NCI-H510A treated with DMSO at 0.1 percent for 48 hours (cell line): ENCODE measurements at regions not wholly inside any gene's neighbourhood (a gene's known extent, or its start where the extent isn't known, plus 50 kb on each side); places are given as distances from the start of the nearest gene placed in this dataset.
"Not testable (repeated sequence)": the region's sequence is repeated elsewhere in the genome, so short reads cannot be mapped to it uniquely, and the experiment has no call there.

Experiments
- DNase-seq: peaks from one replicate; lab custom pipeline; 2025; lab: John Stamatoyannopoulos, UW

DNA sequence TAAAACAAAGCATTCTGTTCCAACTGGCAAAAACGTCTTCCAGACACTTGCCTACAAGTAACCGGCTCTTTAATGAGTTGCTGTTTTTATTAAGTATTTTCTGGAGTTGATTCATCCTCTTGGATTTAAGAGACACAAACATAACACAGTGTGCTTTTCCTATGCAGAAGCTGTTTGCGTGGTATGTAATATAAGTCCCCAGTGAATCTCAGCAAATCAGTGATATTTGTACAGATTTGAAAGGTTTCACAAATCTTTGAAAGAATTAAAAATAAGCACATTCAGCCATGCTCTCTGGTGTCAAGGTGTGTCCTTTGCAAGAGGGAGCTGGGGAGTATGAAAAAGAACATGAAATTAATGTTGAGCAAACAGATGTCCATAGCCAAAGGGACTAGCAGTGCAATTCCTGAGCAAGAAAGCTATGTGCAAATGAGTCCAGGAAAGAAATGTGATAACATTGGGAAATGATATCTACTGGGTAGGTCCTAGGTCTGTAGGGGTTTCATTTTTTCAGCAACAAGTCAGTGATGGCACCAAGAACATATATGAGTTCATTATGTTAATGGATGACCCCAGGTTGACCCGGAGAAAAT, 170.1 kb upstream of the PHACTR1 start:
- no peak for DNase-seq

DNA sequence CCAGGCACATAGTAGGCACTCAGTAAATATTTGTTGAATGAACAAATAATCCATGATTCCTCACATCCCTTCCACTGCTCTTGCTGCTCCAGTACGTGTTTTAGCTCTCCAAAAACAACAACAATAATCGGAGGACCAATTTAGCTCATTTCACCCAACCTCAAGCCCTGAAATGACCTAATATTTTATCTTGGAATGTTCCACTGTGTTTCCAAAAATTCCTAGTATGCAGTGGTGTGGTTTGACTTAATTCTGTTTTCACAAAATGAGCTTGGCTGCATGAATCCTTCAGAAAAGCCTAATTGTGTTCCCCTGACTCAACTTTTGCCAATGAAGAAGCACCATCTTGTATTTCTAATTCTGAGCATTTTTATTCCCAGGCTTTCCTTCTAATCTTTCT, 168.0 kb upstream of the PHACTR1 start:
- no peak for DNase-seq

DNA sequence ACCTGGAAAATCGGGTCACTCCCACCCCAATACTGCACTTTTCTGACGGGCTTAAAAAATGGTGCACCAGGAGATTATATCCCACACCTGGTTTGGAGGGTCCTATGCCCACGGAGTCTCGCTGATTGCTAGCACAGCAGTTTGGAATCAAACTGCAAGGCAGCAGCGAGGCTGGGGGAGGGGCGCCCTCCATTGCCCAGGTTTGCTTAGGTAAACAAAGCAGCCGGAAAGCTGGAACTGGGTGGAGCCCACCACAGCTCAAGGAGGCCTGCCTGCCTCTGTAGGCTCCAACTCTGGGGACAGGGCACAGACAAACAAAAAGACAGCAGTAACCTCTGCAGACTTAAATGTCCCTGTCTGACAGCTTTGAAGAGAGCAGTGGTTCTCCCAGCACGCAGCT, 167.1 kb upstream of the PHACTR1 start:
- DNase-seq: not testable (repeated sequence)

DNA sequence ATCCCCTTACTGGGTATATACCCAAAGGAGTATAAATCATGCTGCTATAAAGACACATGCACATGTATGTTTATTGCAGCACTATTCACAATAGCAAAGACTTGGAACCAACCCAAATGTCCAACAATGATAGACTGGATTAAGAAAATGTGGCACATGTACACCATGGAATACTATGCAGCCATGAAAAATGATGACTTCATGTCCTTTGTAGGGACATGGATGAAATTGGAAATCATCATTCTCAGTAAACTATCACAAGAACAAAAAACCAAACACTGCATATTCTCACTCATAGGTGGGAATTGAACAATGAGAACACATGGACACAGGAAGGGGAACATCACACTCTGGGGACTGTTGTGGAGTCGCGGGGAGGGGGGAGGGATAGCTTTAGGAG, 161.7 kb upstream of the PHACTR1 start:
- not testable (repeated sequence) for DNase-seq

DNA sequence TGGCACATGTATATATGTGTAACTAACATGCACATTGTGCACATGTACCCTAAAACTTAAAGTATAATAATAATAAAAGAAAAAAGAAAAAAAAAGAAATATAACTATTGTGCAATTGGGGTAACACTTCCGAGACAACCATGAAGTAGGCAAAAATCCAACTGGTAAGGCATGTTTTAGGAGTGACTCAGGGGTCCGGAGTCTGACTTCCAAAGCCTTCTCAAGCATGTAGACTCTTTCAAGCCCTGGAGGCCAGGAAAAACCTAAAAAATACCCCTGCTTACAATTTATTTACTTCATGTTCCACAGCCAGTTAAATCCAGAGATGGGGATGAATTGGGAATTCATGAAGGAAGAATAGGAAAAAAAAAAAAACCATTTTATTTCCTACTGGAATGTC, 161.3 kb upstream of the PHACTR1 start:
- no peak for DNase-seq

DNA sequence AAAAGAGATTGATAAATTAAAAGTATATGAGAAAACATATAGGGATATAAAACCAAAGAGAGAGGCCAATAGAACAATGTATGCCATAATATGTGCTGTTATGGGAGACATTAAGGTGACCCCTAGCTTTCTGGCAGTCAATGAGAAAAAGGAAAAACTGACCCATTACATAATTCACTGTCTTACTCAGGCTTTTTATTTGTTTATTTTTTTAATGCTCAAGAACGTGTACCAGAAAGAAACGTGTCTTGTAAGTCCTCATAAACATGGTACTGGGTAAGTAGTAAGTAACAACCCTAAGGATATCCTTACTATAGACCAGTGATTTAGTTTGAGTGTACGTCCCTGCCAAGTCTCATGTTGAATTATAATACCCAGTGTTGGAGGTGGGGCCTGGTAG, 160.8 kb upstream of the PHACTR1 start:
- DNase-seq: no peak

DNA sequence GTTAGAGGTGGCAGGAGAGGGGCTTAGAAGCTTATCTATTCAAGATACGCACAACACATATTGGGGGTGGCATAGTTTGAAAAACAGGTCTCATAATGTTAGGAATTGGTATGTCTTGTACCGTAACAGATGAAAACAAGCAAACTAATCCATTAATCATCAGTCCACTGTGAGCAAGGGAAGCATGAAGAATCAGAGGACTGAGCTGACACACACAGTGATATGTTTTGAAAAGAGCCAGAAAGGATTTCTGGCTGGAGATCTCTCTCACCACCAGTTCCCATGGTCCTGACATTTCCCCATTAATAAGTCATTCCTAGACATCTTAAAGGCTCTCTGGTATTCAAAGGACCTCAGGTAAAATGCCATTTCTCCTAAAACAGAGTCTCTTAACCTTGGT, 158.8 kb upstream of the PHACTR1 start:
- DNase-seq: no peak

DNA sequence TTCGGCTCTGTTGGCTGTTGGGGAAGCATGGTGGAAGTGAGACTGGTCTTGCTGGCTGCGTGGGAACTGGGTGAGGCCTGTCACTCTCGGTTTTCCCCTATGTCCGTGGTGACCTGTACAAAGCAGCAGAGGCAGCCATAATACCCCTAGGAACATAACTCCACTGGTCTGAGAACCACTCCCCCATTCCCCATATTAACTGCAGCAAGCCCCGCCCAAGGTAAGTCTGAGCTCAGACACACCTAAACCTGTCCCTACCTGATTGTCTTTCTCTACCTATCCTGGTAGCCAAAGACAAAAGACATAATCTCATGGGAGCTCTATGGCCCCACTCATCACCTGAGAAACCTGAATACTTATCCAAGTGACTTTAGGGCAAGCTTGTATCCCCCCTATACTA, 156.3 kb upstream of the PHACTR1 start:
- no peak for DNase-seq

DNA sequence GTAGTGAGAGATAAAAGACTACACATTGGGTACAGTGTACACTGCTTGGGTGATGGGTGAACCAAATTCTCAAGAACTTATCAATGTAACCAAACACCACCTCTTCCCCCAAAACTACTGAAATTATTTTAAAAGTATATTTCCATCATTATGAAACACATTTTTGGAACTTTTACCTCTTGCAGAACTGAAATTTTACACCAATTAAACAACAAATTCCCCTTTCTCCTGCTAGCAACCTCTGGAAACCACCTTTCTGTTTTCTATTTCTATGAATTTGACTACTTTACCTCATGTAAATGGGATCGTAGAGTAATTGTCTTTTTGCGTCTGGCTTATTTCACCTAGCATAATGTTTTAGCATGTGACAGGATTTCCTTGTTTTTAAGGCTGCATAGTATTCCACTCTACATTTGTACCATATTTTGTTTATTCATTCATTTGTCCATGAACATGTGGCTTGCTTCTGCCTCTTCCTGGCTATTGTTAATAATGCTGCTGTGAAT, 149.9 kb upstream of the PHACTR1 start:
- no peak for DNase-seq

DNA sequence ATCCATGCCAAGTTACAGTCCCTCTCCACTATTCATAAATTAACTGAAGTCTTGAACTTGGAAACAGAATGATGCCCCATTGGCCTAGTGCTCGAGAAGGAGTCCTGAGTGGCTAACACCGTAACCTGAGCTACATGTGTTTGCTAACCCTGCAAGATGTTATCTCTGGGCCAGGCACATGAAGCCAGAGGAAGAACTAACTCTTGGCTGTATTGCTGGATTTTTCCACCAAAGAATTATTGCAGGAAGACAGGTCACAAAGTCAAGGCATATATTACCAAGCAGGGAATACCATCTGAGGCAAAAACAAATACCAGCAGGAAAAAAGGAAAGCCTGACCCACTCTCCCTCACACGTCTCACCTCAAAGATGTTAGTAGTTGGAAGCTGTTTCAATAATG, 148.9 kb upstream of the PHACTR1 start:
- no peak for DNase-seq

DNA sequence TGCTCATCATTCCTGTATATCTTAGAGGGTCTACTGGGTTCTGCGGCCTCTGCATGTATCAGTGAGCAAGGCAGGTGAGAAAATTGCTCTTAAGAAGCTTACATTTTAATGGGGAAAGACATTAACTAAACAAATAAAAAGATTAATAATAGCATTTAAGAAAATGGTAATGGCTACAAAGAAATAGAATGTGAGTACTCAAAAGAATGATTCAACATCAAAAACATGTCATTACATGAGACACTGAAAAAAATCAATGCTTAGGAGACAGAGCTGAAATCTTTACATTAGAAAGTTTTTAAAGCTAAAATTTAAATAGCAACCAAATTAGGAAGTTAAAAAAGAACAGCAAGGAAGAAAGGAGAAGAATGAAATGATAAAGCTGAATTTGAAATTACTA, 146.9 kb upstream of the PHACTR1 start:
- no peak for DNase-seq

DNA sequence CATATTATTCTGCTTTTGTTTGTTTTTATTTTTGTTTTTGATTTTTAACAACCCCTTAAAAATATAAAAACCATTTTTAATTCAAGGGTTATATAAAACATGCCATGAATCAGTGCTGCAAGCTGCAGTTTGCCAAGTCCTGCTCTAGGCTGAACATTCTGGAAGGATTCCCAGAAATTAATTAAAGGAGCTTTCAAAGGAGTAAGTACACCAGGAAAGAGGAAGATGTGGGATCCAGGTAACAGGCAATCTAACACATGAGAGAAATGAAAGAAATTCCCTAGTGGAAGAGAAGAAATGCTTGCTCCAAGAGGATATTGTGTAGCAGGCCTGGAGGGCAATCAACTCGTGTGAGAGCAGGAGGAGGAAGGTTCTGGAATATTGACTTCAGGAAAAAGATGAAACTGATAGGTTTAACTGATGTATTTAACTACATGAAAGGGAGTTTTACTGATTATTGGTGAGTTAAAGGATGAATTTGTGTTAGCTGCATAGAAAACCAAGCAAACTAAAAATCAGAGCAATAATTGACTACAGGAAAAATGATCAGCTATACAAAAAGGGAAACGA, 146.0 kb upstream of the PHACTR1 start:
- DNase-seq: no peak

DNA sequence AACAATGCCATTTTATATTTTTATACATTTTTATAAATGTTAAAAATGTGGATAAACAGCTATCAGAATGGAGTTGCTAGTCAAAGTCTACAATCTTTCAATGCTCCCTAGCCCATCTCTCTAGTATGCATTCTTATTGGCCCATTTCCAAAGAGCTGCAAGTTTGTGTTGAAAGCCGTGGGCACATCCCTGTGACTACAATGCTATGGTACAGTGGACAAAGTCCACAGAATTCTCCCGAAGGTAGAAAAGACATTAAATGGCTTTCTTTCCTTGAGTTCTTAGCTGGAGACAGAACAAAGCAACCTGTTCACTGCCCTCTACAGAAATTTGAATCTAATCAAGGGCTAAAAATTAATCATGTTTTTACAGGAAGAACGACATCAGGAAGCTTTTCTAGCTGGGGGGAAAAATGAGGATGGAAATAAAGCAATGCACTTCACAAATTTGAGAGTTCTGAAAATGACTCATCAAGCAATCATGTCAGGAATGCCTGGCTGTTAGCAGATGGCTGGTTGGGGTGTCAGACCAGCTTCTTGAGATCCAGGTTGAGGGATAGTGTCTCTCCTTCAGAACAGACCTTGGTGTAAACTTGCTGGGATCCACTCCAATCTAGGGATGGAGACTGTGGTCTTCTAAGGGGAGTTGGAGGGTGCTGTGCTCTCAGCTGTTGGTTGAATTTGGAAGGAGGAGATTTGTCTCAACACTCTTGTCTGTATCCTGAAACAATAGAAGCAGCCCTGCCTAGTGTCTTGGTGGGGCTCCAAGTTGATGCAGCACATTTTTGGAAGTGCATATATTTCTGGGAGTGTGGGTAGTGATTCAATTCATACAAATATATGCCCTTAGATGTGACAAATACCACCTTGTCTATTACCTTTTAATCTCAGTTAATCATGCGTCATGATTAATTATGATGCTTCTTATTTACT, 143.4 kb upstream of the PHACTR1 start:
- no peak for DNase-seq

DNA sequence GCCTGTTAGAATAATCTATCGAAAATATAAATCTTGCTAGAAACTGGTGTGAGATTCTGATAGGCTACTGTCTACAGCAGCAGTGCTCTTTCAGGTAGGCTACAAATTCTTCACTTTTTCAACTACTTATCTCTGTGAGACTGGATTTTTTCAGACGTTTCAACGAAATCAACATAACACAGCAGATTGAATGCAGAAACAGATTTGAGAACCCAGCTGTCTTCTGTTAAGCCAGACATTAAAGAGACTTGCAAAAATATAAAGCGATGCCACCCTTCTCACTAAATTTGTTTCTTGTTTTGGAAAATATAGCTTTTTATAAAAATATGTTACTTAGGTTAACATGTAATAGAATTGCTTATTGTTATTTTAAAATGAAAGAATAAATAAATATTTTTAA, 140.6 kb upstream of the PHACTR1 start:
- no peak for DNase-seq

DNA sequence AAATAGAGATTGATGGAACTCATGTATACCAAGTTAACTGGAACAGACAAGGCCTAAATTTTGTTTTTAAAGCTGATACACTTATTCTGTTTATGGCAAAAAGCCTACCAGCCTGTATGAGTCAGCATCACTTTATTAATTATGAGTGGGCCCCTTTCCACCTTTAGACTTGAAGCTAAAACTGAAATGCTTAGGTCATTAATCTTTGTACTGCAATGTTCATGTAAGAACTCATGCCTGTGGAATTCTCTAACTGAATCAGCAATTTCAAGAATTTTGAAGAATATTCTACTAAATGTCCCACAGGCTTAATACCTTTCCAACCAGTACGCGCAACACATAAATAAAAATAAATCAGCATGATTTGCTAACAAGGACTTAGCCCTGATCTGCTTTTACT, 140.2 kb upstream of the PHACTR1 start:
- no peak for DNase-seq

DNA sequence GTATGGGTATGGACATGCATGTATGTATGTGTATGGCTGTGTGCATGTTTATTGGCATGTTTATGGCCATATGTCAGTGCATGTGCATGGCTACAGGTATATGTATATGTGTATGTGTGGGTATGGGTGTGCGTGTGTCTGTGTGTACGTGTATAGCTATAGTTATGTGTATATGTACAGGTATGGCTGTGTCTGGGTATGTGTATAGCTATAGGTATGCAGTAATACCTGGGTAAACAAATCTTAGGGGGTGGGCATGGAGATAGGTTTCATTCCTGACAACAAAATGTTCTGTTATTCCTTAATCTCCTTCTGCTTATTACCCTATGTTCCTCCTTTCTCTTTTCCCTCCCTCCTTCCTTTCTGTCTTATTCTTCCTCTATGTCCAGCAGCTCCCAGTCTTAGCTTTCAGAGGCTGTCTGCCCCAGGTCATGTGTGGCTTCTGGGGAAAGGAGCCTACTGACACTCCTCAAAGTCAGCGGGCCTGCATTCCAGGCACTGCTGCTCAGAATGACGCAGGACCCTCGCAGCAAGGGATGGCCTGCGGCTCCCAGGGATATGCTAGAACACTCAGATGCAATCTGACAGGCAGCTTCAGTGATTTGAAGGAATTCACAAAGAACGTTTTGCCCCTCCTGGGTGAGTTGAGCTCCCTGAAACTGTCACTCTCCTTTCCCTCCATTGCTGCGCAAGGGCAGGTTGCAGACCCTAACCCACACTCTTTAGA, 139.3 kb upstream of the PHACTR1 start:
- no peak for DNase-seq

DNA sequence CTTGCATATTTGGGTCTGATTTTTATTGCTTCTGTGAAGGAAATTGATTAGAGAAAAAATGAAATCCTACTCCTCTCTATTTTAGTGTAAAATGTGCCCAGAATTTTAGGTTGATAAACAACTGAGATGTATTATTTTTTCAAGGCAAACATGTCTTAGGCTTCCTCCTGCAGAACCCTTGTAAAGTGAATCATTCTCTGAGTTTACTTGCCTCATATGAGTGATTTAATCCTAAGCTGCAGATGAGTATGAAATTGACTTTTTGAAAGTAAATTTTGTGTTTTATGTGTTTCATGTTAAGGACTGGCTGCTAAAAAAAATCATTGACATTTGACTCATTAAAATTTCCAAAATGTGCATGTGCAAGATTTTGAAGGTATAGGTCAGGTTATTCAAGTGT, 138.5 kb upstream of the PHACTR1 start:
- no peak for DNase-seq

DNA sequence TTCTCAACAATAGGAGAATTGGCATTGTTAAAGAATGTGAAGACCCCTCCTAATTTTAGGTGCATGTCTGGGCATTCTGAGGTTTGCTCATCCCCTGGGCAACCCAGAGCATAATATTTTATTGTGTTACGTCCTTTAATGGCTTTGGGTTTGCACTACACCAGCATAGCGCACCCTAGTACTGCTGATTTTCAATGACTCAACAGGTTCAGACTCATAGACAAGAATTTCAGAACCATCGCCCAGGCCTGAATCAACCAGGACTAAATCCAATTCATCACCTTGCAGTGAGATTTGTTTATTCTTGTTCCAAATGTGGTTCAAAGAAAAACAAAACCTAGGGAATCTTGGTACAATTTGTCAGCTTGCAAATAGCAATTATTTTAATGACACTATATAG, 137.8 kb upstream of the PHACTR1 start:
- no peak for DNase-seq

DNA sequence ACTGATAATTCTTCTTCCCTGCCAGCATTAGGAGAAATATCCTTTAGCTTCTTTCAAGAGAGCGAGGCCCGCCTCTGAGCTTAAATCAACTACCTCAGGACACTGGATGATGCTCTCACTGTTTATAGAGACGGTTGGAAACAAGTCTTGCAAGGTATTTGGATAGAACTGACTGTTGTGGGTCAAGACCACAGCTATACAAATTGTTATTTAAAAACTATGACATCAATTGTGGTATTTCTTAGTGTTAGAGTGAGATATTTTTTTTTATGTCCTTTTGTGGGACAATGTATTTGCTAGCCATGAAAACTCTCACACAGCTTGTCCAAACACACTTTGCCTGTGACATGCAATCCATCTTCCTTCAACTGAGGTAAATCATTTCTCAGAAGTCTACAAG, 136.3 kb upstream of the PHACTR1 start:
- no peak for DNase-seq

DNA sequence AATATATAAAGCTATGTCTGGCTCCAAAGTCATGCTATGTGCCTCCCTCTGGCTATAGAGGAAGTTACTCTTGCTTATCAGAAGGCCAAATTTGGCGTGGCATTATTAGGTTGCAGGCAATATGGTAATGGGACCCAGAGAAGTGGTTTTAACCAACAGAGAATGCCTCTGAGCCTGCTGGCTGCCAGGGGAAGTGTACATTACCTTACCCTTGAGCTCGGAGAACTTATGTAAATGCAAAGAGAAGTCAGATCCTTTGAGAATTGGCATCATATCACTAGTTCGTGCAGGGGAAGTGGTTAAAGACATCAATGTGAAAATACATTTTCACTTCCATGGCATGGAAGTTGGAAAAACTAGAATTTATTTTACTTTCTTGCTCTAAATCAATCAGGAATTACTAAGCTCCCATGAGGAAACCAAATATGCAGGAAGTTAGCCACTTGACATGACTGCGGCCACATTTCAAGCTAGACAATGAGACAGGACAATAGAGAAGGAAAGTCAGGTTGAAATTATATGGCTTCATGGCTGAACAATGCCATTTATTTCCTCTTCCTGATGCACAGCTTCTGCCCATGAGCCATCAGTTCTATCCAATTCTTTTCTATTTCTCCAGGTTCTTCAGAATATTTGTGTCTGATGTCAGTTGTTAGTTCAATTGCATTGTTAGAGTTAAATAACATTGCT, 134.0 kb upstream of the PHACTR1 start:
- DNase-seq: no peak

DNA sequence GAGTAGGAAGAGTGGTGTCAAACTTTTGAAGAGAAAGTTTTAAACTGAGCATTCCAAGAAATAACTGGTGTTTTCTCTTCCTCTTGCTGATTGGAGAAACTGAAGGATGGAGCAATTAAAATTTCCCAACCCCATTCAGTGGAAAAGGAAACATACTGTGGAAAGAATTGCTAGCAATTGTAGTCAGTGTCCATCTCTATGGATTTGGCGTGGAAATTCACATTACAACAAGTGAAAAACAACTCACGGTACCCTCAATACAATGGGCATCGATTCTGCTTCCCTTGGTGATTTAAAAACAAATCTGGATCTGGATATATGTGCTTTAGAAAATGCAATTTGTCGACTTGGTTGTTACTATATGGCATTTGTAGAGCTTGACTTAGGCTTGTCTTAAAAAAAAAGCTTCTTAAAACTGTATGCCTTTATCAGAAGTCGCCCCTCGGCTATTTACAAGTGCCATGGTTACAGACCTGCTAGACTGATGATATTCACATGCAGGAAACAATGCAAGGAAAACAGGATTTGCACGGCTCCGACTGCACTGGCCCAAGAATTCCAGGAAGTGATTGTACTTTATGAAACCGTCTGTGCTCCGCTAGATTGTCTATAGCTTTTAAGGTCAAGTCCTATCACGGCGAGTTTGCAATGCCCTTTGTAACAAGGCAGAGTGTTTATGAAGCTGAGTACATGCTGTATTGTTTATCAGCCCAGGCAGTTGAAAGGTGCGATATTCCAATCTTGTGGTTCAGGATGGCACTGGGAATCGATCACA, 131.7 kb upstream of the PHACTR1 start:
- DNase-seq: no peak
